Nephron progenitor cell (in vitro differentiated cells): ENCODE measurements at regions not wholly inside any gene's neighbourhood (a gene's known extent, or its start where the extent isn't known, plus 50 kb on each side); places are given as distances from the start of the nearest gene placed in this dataset.

Experiments
- DNase-seq: peaks from one replicate; pipeline ENCODE4 v3.0.0; 2021
- H3K27ac Mint-ChIP-seq: 2 replicates; pipeline ENCODE4 v1.8.0; 2021; ENCODE audit warnings: mild to moderate bottlenecking, moderate library complexity, mixed read lengths
- H3K27me3 Mint-ChIP-seq: 2 replicates; pipeline ENCODE4 v1.8.0; 2021; ENCODE audit warnings: mild to moderate bottlenecking, low read depth, mixed read lengths; ENCODE audit not compliant: poor library complexity
- H3K36me3 Mint-ChIP-seq: 2 replicates; pipeline ENCODE4 v1.8.0; 2021; ENCODE audit warnings: low read depth, mixed read lengths
- H3K4me1 Mint-ChIP-seq: 2 replicates; pipeline ENCODE4 v1.8.0; 2021; ENCODE audit warnings: mixed read lengths
- H3K4me3 Mint-ChIP-seq: 2 replicates; pipeline ENCODE4 v1.8.0; 2021; ENCODE audit warnings: mild to moderate bottlenecking, moderate library complexity, mixed read lengths
- H3K9me3 Mint-ChIP-seq: 2 replicates; pipeline ENCODE4 v1.8.0; 2021; ENCODE audit warnings: mild to moderate bottlenecking, moderate library complexity, mixed read lengths
- CTCF ChIP-seq: fragments of 200-600 bp; sonication (generic); IDR thresholded peaks from 2 replicates; pipeline ENCODE4 v1.5.0; 2021; ENCODE audit warnings: antibody characterized with exemption

GRCh38 chr10:78595269-78595619 lies 473.5 kb upstream of the ZMIZ1 start:
- Mint-ChIP-seq H3K9me3 (peaks cover 4% of the 10 kb centered on the region), H3K4me3 (no peak overlapping the region), H3K36me3 (peaks cover 3% of the 10 kb centered on the region), H3K27me3 (peaks cover 31% of the 10 kb centered on the region), H3K27ac (no peak overlapping the region), H3K4me1 (peaks cover 24% of the 10 kb centered on the region)
- no peak for DNase-seq
- TF ChIP-seq CTCF, result no peak

- Mint-ChIP-seq H3K27me3 (peaks cover 22% of the 10 kb centered on the region), H3K4me1 (peaks cover 24% of the 10 kb centered on the region), H3K27ac (no peak overlapping the region), H3K36me3 (no peaks in the 10 kb centered on the region), H3K4me3 (no peak overlapping the region), H3K9me3 (no peaks in the 10 kb centered on the region)
- DNase-seq, result no peak
- TF ChIP-seq CTCF, result no peak
Observed at GRCh38 chr10:78596556-78596955, 472.2 kb upstream of the ZMIZ1 start.

- TF ChIP-seq CTCF, result no peak
- Mint-ChIP-seq H3K4me1 (peaks cover 24% of the 10 kb centered on the region), H3K27ac (peak overlapping the region; percentile 70), H3K27me3 (peaks cover 16% of the 10 kb centered on the region), H3K36me3 (no peaks in the 10 kb centered on the region), H3K9me3 (no peaks in the 10 kb centered on the region), H3K4me3 (no peak overlapping the region)
- no peak for DNase-seq
Observed at GRCh38 chr10:78597796-78598555, 470.8 kb upstream of the ZMIZ1 start.

- peaks cover 15% of the 10 kb centered on the region for H3K27me3 Mint-ChIP-seq
- no peak for TF ChIP-seq CTCF
- no peak for DNase-seq
- no peak overlapping the region for H3K4me3 Mint-ChIP-seq
- peaks cover 24% of the 10 kb centered on the region for H3K4me1 Mint-ChIP-seq
- H3K36me3 Mint-ChIP-seq, result no peaks in the 10 kb centered on the region
- peak overlapping the region; percentile 24 for H3K27ac Mint-ChIP-seq
- H3K9me3 Mint-ChIP-seq, result no peaks in the 10 kb centered on the region
Observed at GRCh38 chr10:78599122-78599853, 469.5 kb upstream of the ZMIZ1 start.

- H3K9me3 Mint-ChIP-seq, result no peaks in the 10 kb centered on the region
- no peak for TF ChIP-seq CTCF
- H3K4me1 Mint-ChIP-seq, result peaks cover 31% of the 10 kb centered on the region
- DNase-seq, result no peak
- no peak overlapping the region for H3K4me3 Mint-ChIP-seq
- H3K27me3 Mint-ChIP-seq, result peaks cover 15% of the 10 kb centered on the region
- H3K27ac Mint-ChIP-seq, result no peak overlapping the region
- H3K36me3 Mint-ChIP-seq, result no peaks in the 10 kb centered on the region
Observed at GRCh38 chr10:78600121-78600665, 468.6 kb upstream of the ZMIZ1 start.
